GM12875 (cell line): ENCODE measurements at regions not wholly inside any gene's neighbourhood (a gene's known extent, or its start where the extent isn't known, plus 50 kb on each side); places are given as distances from the start of the nearest gene placed in this dataset.
A peak's percentile ranks its signal among the peaks of the same experiment; 100 is the strongest.

Source experiments
- H3K4me3 ChIP-seq: one replicate; pipeline ENCODE4 v1.5.1; 2011; ENCODE audit warnings: low read depth, low read length, control low read depth
- CTCF ChIP-seq: IDR thresholded peaks from 2 replicates; pipeline ENCODE4 v1.5.1; 2011; ENCODE audit warnings: low read depth, mild to moderate bottlenecking, control low read depth, inconsistent platforms, low read length, moderate library complexity, borderline replicate concordance; ENCODE audit not compliant: insufficient read depth

DNA sequence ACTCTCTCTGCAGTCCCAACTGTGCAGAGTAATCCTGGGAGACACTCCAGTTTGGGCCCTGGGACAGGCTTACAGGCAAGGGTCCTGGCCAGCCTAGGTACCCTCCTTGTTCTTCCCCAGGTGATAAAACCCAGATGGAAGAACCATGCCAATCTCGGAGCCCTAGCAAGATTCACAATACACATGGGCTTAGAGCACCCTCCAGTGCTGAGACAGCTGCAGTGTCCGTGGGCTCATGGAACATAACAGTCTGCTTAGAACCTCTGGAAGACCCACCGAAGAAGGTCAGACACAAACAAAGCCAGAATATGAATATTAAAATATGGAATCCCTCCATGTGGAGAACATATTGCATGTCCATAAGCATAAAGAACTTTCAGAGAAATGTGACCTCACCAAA lies 568.1 kb downstream of the KCNJ3 start:
- H3K4me3 ChIP-seq, result no peak overlapping the region
- TF ChIP-seq CTCF, result peak; percentile 30; the same call in 1 of the 2 replicates

- H3K4me3 ChIP-seq, result no peak overlapping the region
- no peak for TF ChIP-seq CTCF
Measured at GRCh38 chr2:155266109-155266508, 567.6 kb downstream of the KCNJ3 start.

- H3K4me3 ChIP-seq, result no peak overlapping the region
- TF ChIP-seq CTCF, result 0 out of 2 replicates have a peak, but pooled peaks have one; percentile 14
Measured at GRCh38 chr2:155256803-155257202, 558.3 kb downstream of the KCNJ3 start.

DNA sequence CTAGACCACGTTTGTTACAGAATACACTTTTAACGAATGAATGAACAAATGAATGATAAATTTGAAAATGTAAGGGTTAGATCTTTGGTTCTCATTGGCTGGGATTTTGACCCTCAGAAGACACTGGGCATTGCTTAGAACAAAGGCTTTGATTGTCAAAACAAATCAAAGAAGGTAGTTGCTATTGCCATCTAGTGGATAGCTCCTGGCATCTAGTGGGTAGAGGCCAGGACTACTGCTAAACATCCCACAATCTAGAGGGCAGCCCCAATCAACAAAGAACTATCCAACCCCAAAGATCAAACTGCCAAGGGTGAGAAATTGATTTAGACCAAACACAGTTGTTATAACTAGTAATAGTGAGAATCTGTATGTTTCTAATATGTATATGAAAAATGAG lies 552.3 kb downstream of the KCNJ3 start:
- no peak overlapping the region for H3K4me3 ChIP-seq
- peak; percentile 40; the same call in 1 of the 2 replicates for TF ChIP-seq CTCF

GRCh38 chr2:155240176-155240575 lies 541.7 kb downstream of the KCNJ3 start:
- no peak for TF ChIP-seq CTCF
- H3K4me3 ChIP-seq, result no peak overlapping the region

GRCh38 chr2:155235710-155236109 lies 537.2 kb downstream of the KCNJ3 start:
- TF ChIP-seq CTCF, result no peak
- H3K4me3 ChIP-seq, result no peak overlapping the region

DNA sequence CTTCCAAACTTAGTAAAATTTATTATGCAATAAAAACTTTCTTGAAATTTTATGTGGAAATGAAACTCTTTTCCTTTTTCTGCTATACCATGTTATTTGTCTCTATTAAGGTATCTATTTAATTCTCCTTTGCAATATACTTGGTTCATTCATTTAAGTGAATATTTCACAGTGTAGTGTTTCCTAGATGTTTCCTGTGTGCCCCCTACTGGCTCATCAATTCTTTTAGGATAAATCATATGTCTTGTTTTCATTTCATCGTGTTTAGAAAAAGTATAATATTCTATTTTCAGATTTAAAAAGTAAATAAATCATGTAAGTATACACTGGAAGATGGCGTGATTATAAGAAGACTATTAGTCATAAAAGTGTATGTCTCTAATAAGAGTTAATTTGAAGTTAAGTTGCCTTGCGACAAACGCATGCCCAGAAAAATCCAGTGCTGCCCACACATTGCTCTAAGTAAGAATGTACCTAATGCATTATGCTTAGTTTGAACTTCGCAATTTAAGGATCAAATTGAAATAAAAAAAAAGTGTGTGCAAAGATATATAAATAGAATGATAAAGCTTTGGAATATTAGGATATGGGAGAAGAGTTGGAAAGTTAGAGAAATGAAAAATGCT lies 525.4 kb downstream of the KCNJ3 start:
- TF ChIP-seq CTCF, result peak; percentile 28; the same call in 1 of the 2 replicates

More for the DNA sequence above, 525.4 kb downstream of the KCNJ3 start:
- no peak overlapping the region for H3K4me3 ChIP-seq
